BJ (cell line): ENCODE measurements at regions not wholly inside any gene's neighbourhood (a gene's known extent, or its start where the extent isn't known, plus 50 kb on each side); places are given as distances from the start of the nearest gene placed in this dataset.

ENCODE experiments used
- CTCF ChIA-PET: fragments of 350-600 bp; formaldehyde crosslinking; extraction: SDS; loops from one replicate; lab custom pipeline; 2021; ENCODE audit warnings: antibody characterized with exemption, inconsistent platforms; lab: Yijun Ruan, JAX
- POLR2A ChIA-PET: fragments of 300-600 bp; sonication (Branson Sonifier 250); formaldehyde crosslinking; extraction: SDS; loops from one replicate; lab custom pipeline; 2021; ENCODE audit warnings: antibody characterized with exemption; lab: Charles Lee
- DNase-seq: peaks from one replicate; pipeline ENCODE4 v3.0.0-alpha.2; 2011; ENCODE audit warnings: low read depth
- H3K27me3 ChIP-seq: 2 replicates; pipeline ENCODE4 v1.6.0; 2011; ENCODE audit warnings: low read length; ENCODE audit not compliant: control insufficient read depth, insufficient read depth
- H3K36me3 ChIP-seq: 2 replicates; pipeline ENCODE4 v1.5.1; 2011; ENCODE audit warnings: low read length; ENCODE audit not compliant: control insufficient read depth, insufficient read depth
- H3K4me3 ChIP-seq: 2 replicates; pipeline ENCODE4 v1.5.1; 2011; ENCODE audit warnings: low read depth, mild to moderate bottlenecking, control low read depth, low read length
- CTCF ChIP-seq: IDR thresholded peaks from 2 replicates; pipeline ENCODE4 v1.5.1; 2011; ENCODE audit warnings: low read depth, mild to moderate bottlenecking, control low read depth, inconsistent platforms, low read length, moderate library complexity; ENCODE audit not compliant: insufficient read depth

DNA sequence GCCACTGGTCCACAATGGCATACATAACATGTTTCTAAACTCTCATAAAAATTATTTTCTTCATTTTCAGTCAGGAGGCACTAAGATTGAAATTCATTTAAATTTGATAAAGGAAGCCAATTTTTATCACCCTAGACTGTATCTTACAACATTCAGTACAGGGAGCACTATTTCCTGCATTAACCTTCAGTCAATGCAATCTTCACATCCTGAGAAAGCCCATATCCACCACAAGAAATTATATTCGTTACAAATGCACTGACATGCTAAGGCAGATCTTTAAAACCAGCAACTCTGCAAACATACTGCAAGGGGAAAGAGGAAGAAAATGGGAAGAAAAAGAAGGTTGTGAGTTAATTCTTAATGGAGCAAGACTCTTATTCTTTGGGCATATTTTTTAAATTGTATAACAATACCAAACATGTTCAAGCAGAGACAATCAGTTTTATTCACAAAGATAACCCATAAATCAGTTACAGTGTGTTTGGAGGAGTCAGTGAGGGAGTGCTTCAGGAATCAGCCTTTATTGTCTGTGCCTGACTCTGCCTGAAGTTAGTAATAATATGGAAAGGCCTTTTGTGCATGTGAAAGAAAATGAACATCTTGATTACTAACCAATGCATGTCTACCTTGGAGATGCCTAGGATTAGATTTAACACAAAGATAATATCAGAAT lies 370.1 kb downstream of the FBXO15 start:
- no peak overlapping the region for H3K4me3 ChIP-seq
- ChIA-PET CTCF (no interaction called here), POLR2A (no interaction called here)
- no peak for TF ChIP-seq CTCF
- H3K27me3 ChIP-seq: no peaks in the 10 kb centered on the region
- no peak for DNase-seq
- no peaks in the 10 kb centered on the region for H3K36me3 ChIP-seq

DNA sequence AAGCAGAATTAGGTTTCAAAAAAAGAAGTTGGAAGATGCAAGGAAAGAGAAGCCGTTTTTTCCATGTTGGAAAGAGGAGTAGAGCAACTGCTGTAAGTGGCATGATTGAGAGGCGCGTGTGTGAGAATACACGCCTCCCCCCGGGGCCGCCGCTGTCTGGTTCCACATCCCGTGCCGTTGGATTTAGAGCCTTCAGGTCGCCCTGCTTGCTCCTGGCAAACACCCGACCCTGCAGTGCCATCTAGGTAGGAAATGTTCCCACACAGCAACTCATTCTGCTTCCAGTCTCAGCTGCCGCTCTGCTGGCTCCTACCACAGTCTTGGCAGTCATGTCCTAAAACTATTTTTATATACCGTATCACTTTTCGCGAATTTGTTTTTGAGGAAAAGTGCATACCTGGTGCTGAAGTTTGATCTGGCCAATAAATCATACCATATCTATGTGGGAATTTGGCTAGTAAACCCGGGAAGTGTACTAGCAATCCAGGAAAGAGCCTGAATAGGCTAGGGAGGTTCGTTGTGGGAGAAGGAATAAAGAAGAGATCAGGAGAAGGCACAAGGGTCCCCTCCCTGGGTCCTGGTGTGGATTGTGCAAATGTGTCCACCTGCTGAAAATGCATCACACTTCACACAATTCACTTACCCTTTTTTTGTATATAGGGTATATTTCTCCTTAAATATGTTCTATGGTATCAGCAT lies 372.7 kb downstream of the FBXO15 start:
- TF ChIP-seq CTCF: no peak
- no peak for DNase-seq
- Histone ChIP-seq H3K4me3 (no peak overlapping the region), H3K27me3 (no peaks in the 10 kb centered on the region), H3K36me3 (no peaks in the 10 kb centered on the region)
- ChIA-PET CTCF (no interaction called here), POLR2A (no interaction called here)

- no peaks in the 10 kb centered on the region for H3K27me3 ChIP-seq
- no peaks in the 10 kb centered on the region for H3K36me3 ChIP-seq
- no peak overlapping the region for H3K4me3 ChIP-seq
- TF ChIP-seq CTCF: no peak
- ChIA-PET POLR2A (no interaction called here), CTCF (interaction anchor here (1.5 kb wide), 1 partner anchor 8 kb away, joined by 3 read pairs; no protein-coding TSS in a partner anchor)
- no peak for DNase-seq
Measured at GRCh38 chr18:73768043-73768442, 379.6 kb downstream of the FBXO15 start.

- TF ChIP-seq CTCF: no peak
- Histone ChIP-seq H3K27me3 (no peaks in the 10 kb centered on the region), H3K4me3 (no peak overlapping the region), H3K36me3 (no peaks in the 10 kb centered on the region)
- ChIA-PET CTCF (interaction anchor here (1.3 to 1.5 kb wide), 2 partner anchors 9 to 1003 kb away, joined by 3 read pairs; no protein-coding TSS in a partner anchor), POLR2A (no interaction called here)
- DNase-seq: no peak
Measured at GRCh38 chr18:73766910-73767515, 380.6 kb downstream of the FBXO15 start.

- Histone ChIP-seq H3K27me3 (no peaks in the 10 kb centered on the region), H3K4me3 (no peak overlapping the region), H3K36me3 (no peaks in the 10 kb centered on the region)
- no peak for DNase-seq
- POLR2A ChIA-PET: no interaction called here
- TF ChIP-seq CTCF: no peak
- CTCF ChIA-PET: no interaction called here
Measured at GRCh38 chr18:73758446-73758845, 389.2 kb downstream of the FBXO15 start.
